ENCODE measurements at regions not wholly inside any gene's neighbourhood (a gene's known extent, or its start where the extent isn't known, plus 50 kb on each side); places are given as distances from the start of the nearest gene placed in this dataset.
A peak's percentile ranks its signal among the peaks of the same experiment; 100 is the strongest.

GRCh38 chr3:147945968-147946519 is 536.9 kb downstream of the ZIC1 start (continued):
- no peak for TF ChIP-seq E2F6 (IDR thresholded peaks at IDR 0.05; ENCODE audit: borderline replicate concordance, low read depth)
- TF ChIP-seq HMGXB4 (CRISPR knock-in tag; IDR thresholded peaks at IDR 0.05; ENCODE audit: borderline replicate concordance) = no peak
- no peak for TF ChIP-seq MAX (IDR thresholded peaks at IDR 0.05)
- TF ChIP-seq PHF8 (IDR thresholded peaks at IDR 0.05; ENCODE audit: borderline replicate concordance, low read depth) = no peak
- TF ChIP-seq BCL3 (IDR thresholded peaks at IDR 0.05) = no peak
- TF ChIP-seq NFE2L2 (conservative IDR thresholded peaks at IDR 0.05; ENCODE audit: low read length) = no peak

GRCh38 chr3:147956615-147957014 is 547.5 kb downstream of the ZIC1 start:
- no peak overlapping the region for H3K27ac ChIP-seq
- 26% methylated on average over 1 of the region's 1 CpG for WGBS (ENCODE audit: missing lambda C conversion rate)
- H3K4me1 ChIP-seq = no peaks in the 10 kb centered on the region
- peaks cover 3% of the 10 kb centered on the region; the same call in 1 of the 3 replicates for H3K9me3 ChIP-seq
- FAIRE-seq (no peak), DNase-seq (ENCODE audit: low read depth in 1 of 2, low spot score in 1 of 2) (no peak), ATAC-seq (no peak)
- TF ChIP-seq MAFK (IDR thresholded peaks at IDR 0.05; ENCODE audit: partially characterized antibody) = peak; percentile 54
- TF ChIP-seq RNF2 (IDR thresholded peaks at IDR 0.05; ENCODE audit: borderline replicate concordance, low read depth) = no peak
- TF ChIP-seq ZFP36 (IDR thresholded peaks at IDR 0.05; ENCODE audit: borderline replicate concordance, partially characterized antibody) = no peak
- no peak overlapping the region for H3K4me2 ChIP-seq
- CTCF ChIA-PET = no interaction called here
- POLR2A ChIA-PET = no interaction called here
- no peak overlapping the region for H3K4me3 ChIP-seq

- TF ChIP-seq ZC3H11A (IDR thresholded peaks at IDR 0.05) = no peak
- TF ChIP-seq RFX5 (IDR thresholded peaks at IDR 0.05) = no peak
- Histone ChIP-seq H3K9me3 (peaks cover 3% of the 10 kb centered on the region; the same call in 1 of the 3 replicates), H3K27ac (no peak overlapping the region), H3K4me3 (no peak overlapping the region), H3K4me2 (no peak overlapping the region), H3K4me1 (no peaks in the 10 kb centered on the region)
- 34% methylated on average over 1 of the region's 1 CpG for WGBS (ENCODE audit: missing lambda C conversion rate)
- FAIRE-seq (no peak), DNase-seq (ENCODE audit: low read depth in 1 of 2, low spot score in 1 of 2) (no peak), ATAC-seq (no peak)
- POLR2A ChIA-PET = no interaction called here
- CTCF ChIA-PET = no interaction called here
Measured at GRCh38 chr3:147958754-147959153, 549.6 kb downstream of the ZIC1 start.

GRCh38 chr3:147960786-147961185 is 551.6 kb downstream of the ZIC1 start:
- H3K4me1 ChIP-seq = no peaks in the 10 kb centered on the region
- no peaks in the 10 kb centered on the region; the same call in 2 of the 3 replicates for H3K9me3 ChIP-seq
- DNase-seq (ENCODE audit: low read depth in 1 of 2, low spot score in 1 of 2) (no peak), ATAC-seq (no peak), FAIRE-seq (no peak)
- no peak for TF ChIP-seq BCL3 (IDR thresholded peaks at IDR 0.05)
- H3K27ac ChIP-seq = no peak overlapping the region
- 68% methylated on average over 6 of the region's 6 CpGs for WGBS (ENCODE audit: missing lambda C conversion rate)
- H3K4me2 ChIP-seq = no peak overlapping the region
- H3K4me3 ChIP-seq = no peak overlapping the region
- ChIA-PET CTCF (interaction anchor here (1.0 kb wide), 1 partner anchor 15 kb away, joined by 3 read pairs; no protein-coding TSS in a partner anchor), POLR2A (no interaction called here)
